ENCODE measurements at regions not wholly inside any gene's neighbourhood (a gene's known extent, or its start where the extent isn't known, plus 50 kb on each side); places are given as distances from the start of the nearest gene placed in this dataset.
"Not testable (repeated sequence)": the region's sequence is repeated elsewhere in the genome, so short reads cannot be mapped to it uniquely, and the experiment has no call there.

GRCh38 chr18:14190776-14191442, 58.7 kb upstream of the ZNF519 start:
- DNase-seq (ENCODE audit: low read depth), result not testable (repeated sequence)

- DNase-seq (ENCODE audit: low read depth), result peak; percentile 45
Measured at GRCh38 chr18:14189858-14190257, 57.6 kb upstream of the ZNF519 start.

GRCh38 chr18:14188751-14189406, 56.6 kb upstream of the ZNF519 start:
- peak; percentile 62 for DNase-seq (ENCODE audit: low read depth)
